MCF 10A (cell line): ENCODE measurements at regions not wholly inside any gene's neighbourhood (a gene's known extent, or its start where the extent isn't known, plus 50 kb on each side); places are given as distances from the start of the nearest gene placed in this dataset.
A peak's percentile ranks its signal among the peaks of the same experiment; 100 is the strongest.

Source experiments
- BruUV-seq: library from RNA; stranded (reverse); fragments of 400-500 nt; replicated peaks from 2 replicates; lab custom pipeline; 2021; lab: Mats Ljungman, UMichigan
- CTCF ChIA-PET: fragments of 300-600 bp; sonication (Branson Sonifier 250); formaldehyde crosslinking; extraction: SDS; loops from one replicate; lab custom pipeline; 2021; ENCODE audit warnings: antibody characterized with exemption, inconsistent platforms; lab: Yijun Ruan, JAX
- POLR2A ChIA-PET: fragments of 300-600, 350-650 bp; sonication (Branson Sonifier 250); formaldehyde crosslinking; extraction: SDS; loops from one replicate; lab custom pipeline; 2020; ENCODE audit warnings: antibody characterized with exemption, inconsistent platforms; lab: Yijun Ruan, JAX
- DNase-seq: peaks from one replicate; pipeline ENCODE4 v3.0.0-alpha.2; 2018; ENCODE audit not compliant: unreplicated experiment
- H3K27ac Mint-ChIP-seq: one replicate; pipeline ENCODE4 v1.8.0; 2022; ENCODE audit warnings: mild to moderate bottlenecking, low read depth, mixed read lengths; ENCODE audit not compliant: unreplicated experiment
- H3K27me3 Mint-ChIP-seq: one replicate; pipeline ENCODE4 v1.8.0; 2022; ENCODE audit warnings: mixed read lengths; ENCODE audit not compliant: insufficient read depth, unreplicated experiment
- H3K36me3 Mint-ChIP-seq: one replicate; pipeline ENCODE4 v1.8.0; 2022; ENCODE audit warnings: mild to moderate bottlenecking, moderate library complexity, mixed read lengths; ENCODE audit not compliant: insufficient read depth, unreplicated experiment
- H3K4me1 Mint-ChIP-seq: one replicate; pipeline ENCODE4 v1.8.0; 2022; ENCODE audit warnings: mixed read lengths; ENCODE audit not compliant: insufficient read depth, unreplicated experiment
- H3K4me3 Mint-ChIP-seq: one replicate; pipeline ENCODE4 v1.8.0; 2022; ENCODE audit warnings: mild to moderate bottlenecking, moderate library complexity, mixed read lengths; ENCODE audit not compliant: unreplicated experiment
- H3K9me3 Mint-ChIP-seq: one replicate; pipeline ENCODE4 v1.8.0; 2022; ENCODE audit warnings: mixed read lengths; ENCODE audit not compliant: unreplicated experiment
- CTCF ChIP-seq: fragments of 200-600 bp; IDR thresholded peaks from one replicate; pipeline ENCODE4 v1.8.0; 2022; ENCODE audit warnings: antibody characterized with exemption, mild to moderate bottlenecking; ENCODE audit not compliant: unreplicated experiment
- intact Hi-C: fragments of 100-400 bp; cut with micrococcal nuclease; formaldehyde crosslinking; loops from 2 replicates; pipeline ENCODE4 v1.14.1; 2022

- POLR2A ChIA-PET, result interaction anchor here (0.8 to 1.3 kb wide), 4 partner anchors 12 to 98 kb away, joined by 3 to 5 read pairs (median 3); no protein-coding TSS in a partner anchor
Observed at GRCh38 chr3:170712336-170712735, 126.5 kb upstream of the SLC7A14 start.

GRCh38 chr3:170711786-170712185 is 125.9 kb upstream of the SLC7A14 start:
- no peaks in the 10 kb centered on the region for H3K27me3 Mint-ChIP-seq
- H3K36me3 Mint-ChIP-seq, result peaks cover 5% of the 10 kb centered on the region
- TF ChIP-seq CTCF, result no peak
- no peak overlapping the region for H3K4me3 Mint-ChIP-seq
- ChIA-PET CTCF (no interaction called here), POLR2A (interaction anchor here (0.7 to 1.0 kb wide), 2 partner anchors 13 to 19 kb away, joined by 3 read pairs; no protein-coding TSS in a partner anchor)
- H3K9me3 Mint-ChIP-seq, result no peaks in the 10 kb centered on the region
- no peak for DNase-seq
- no peak overlapping the region for H3K27ac Mint-ChIP-seq
- intact Hi-C loops, result no loop called here
- BruUV-seq, result no TSS peak
- peaks cover 19% of the 10 kb centered on the region for H3K4me1 Mint-ChIP-seq

More at GRCh38 chr3:170712336-170712735, 126.5 kb upstream of the SLC7A14 start:
- Mint-ChIP-seq H3K4me1 (peaks cover 23% of the 10 kb centered on the region), H3K36me3 (peaks cover 5% of the 10 kb centered on the region), H3K4me3 (no peak overlapping the region), H3K9me3 (no peaks in the 10 kb centered on the region), H3K27ac (no peak overlapping the region), H3K27me3 (no peaks in the 10 kb centered on the region)
- no peak for TF ChIP-seq CTCF
- CTCF ChIA-PET, result no interaction called here
- intact Hi-C loops, result no loop called here
- no TSS peak for BruUV-seq
- no peak for DNase-seq

- intact Hi-C loops, result loop anchor here (2.0 to 5.0 kb wide), 2 partner anchors 18 to 103 kb away; no protein-coding TSS in a partner anchor
- TF ChIP-seq CTCF, result no peak
- POLR2A ChIA-PET, result interaction anchor here (0.9 kb wide), 1 partner anchor 20 kb away, joined by 5 read pairs; no protein-coding TSS in a partner anchor
- Mint-ChIP-seq H3K4me3 (no peak overlapping the region), H3K27ac (peak overlapping the region; percentile 33), H3K4me1 (peaks cover 19% of the 10 kb centered on the region), H3K9me3 (no peaks in the 10 kb centered on the region), H3K36me3 (peaks cover 5% of the 10 kb centered on the region), H3K27me3 (no peaks in the 10 kb centered on the region)
- BruUV-seq, result no TSS peak
- DNase-seq, result peak; percentile 60
- CTCF ChIA-PET, result interaction anchor here (0.7 to 1.4 kb wide), 3 partner anchors 16 to 102 kb away, joined by 4 to 9 read pairs (median 5); no protein-coding TSS in a partner anchor
Observed at GRCh38 chr3:170709046-170709445, 123.2 kb upstream of the SLC7A14 start.

GRCh38 chr3:170707899-170708298 is 122.0 kb upstream of the SLC7A14 start:
- Mint-ChIP-seq H3K9me3 (no peaks in the 10 kb centered on the region), H3K4me1 (peaks cover 19% of the 10 kb centered on the region), H3K36me3 (peaks cover 5% of the 10 kb centered on the region), H3K27me3 (no peaks in the 10 kb centered on the region), H3K4me3 (no peak overlapping the region), H3K27ac (no peak overlapping the region)
- intact Hi-C loops, result loop anchor here (2.0 to 5.0 kb wide), 2 partner anchors 19 to 104 kb away; no protein-coding TSS in a partner anchor
- ChIA-PET CTCF (interaction anchor here (0.6 to 1.6 kb wide), 4 partner anchors 21 to 104 kb away, joined by 3 to 4 read pairs (median 3); no protein-coding TSS in a partner anchor), POLR2A (interaction anchor here (0.7 to 1.4 kb wide), 3 partner anchors 10 to 530 kb away, joined by 3 to 4 read pairs (median 3); no protein-coding TSS in a partner anchor)
- BruUV-seq, result no TSS peak
- no peak for TF ChIP-seq CTCF
- peak; percentile 52 for DNase-seq
